ENCODE measurements at regions not wholly inside any gene's neighbourhood (a gene's known extent, or its start where the extent isn't known, plus 50 kb on each side); places are given as distances from the start of the nearest gene placed in this dataset.

DNA sequence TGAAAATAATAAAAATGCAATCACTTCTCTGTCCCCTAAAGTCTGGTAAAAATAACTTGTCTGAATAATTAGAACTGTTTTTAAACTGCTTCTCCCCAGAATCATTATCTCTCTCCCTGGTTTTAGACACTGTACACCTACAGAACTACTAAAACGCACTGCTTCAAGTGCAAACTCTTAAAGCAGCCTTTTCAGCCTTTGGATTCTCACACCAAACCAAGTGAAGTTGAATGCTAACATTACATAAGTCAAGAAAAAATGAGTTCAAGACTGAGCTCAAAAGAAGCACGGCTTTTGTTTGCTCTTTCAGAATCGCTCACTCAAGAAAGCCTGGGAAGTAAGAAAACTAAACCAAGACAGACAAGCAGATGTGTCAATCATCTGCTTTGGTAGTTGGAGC, 188.8 kb downstream of the LSM5 start:
- H3K4me1 ChIP-seq (ENCODE audit: control insufficient read depth, insufficient read depth, low read length), result peaks cover 7% of the 10 kb centered on the region
- no peak overlapping the region for H3K27ac ChIP-seq (ENCODE audit: low read length)
- H3K4me3 ChIP-seq (ENCODE audit: low read length in 2 of 2), result no peak overlapping the region
- peaks cover 18 to 25% of the 10 kb centered on the region in 2 donors for H3K27me3 ChIP-seq (ENCODE audit: control insufficient read depth in 1 of 2, insufficient read depth in 2 of 2, low read length in 2 of 2)
- no peaks in the 10 kb centered on the region for H3K36me3 ChIP-seq (ENCODE audit: control insufficient read depth in 2 of 2, insufficient read depth in 2 of 2, low read length in 2 of 2)
- no peaks in the 10 kb centered on the region for H3K9me3 ChIP-seq (ENCODE audit: control insufficient read depth in 2 of 2, low read length in 2 of 2)
- H3K9ac ChIP-seq (ENCODE audit: low read length in 2 of 2), result no peak overlapping the region

DNA sequence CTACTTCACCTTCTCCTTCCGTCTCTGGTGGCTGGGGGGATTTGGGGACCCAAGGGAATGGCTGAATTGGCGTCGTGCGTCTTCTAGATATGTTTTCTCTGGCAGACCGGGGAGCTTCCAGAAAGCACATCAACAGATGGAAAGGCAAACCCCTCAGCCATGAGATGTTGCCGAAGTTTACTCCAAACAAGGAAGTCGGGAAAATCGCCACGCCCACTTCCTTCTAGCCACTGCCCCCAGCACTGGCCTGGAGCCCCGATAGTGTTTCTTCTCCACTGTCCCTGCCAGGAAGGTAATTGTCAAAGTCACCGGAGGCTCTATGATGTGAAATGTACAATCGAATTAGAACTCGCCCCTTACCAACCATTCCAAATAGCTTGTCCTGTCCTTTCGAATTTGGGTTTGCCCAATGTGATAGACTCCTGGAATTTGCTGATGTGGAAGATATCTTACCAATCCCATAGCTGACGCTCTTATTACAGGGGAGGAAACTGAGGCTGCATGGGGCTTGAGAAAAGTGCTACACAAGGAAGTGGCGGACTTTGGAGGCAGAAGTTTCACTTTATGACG, 191.0 kb downstream of the LSM5 start:
- no peak overlapping the region for H3K9ac ChIP-seq (ENCODE audit: low read length in 2 of 2)
- peaks cover 7% of the 10 kb centered on the region for H3K4me1 ChIP-seq (ENCODE audit: control insufficient read depth, insufficient read depth, low read length)
- H3K27me3 ChIP-seq (ENCODE audit: control insufficient read depth in 1 of 2, insufficient read depth in 2 of 2, low read length in 2 of 2), result peaks cover 15 to 25% of the 10 kb centered on the region in 2 donors
- no peak overlapping the region for H3K27ac ChIP-seq (ENCODE audit: low read length)
- H3K4me3 ChIP-seq (ENCODE audit: low read length in 2 of 2), result peak overlapping the region; percentile 38 to 65
- no peaks in the 10 kb centered on the region for H3K36me3 ChIP-seq (ENCODE audit: control insufficient read depth in 2 of 2, insufficient read depth in 2 of 2, low read length in 2 of 2)
- no peaks in the 10 kb centered on the region for H3K9me3 ChIP-seq (ENCODE audit: control insufficient read depth in 2 of 2, low read length in 2 of 2)

DNA sequence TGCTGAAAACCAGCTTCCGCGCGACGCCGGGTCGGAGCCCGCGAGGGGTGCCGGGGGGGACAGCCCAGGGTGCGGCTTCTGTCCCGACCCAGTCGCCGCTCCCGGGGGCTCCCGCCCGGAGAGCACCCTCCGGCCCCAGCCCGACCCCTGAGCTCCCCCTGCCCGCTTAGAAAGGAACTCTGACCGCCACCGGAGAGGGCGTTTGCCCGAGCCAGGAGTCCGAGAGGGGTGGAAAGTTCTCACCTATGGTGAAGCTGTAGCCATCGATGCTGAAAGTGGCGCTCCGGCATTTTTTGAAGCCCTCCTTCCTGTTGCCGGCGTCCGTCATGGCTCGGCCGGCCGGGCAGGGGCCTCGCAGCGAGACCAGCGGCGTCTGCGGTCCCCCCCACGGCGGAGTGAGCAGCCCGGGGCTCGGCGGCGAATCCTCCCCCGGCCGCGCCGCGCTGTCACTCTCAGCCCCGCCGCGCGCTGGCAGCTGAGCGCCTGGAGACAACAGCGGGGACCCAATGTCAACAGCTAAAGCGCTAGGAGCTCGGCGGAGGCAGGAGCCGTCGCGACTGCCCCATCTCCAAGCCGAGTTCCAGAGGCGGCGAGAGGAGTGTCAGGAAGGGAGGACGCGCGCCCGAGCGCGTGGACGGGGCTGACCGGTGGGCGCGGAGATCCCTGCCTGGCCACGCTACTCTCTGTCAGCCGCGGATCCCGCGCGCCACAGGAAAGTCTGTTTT, 191.6 kb downstream of the LSM5 start:
- Histone ChIP-seq H3K9ac (ENCODE audit: low read length in 2 of 2) (no peak overlapping the region), H3K27me3 (ENCODE audit: control insufficient read depth in 1 of 2, insufficient read depth in 2 of 2, low read length in 2 of 2) (peaks cover 15 to 25% of the 10 kb centered on the region in 2 donors), H3K9me3 (ENCODE audit: control insufficient read depth in 2 of 2, low read length in 2 of 2) (no peaks in the 10 kb centered on the region), H3K36me3 (ENCODE audit: control insufficient read depth in 2 of 2, insufficient read depth in 2 of 2, low read length in 2 of 2) (no peaks in the 10 kb centered on the region), H3K27ac (ENCODE audit: low read length) (no peak overlapping the region), H3K4me3 (ENCODE audit: low read length in 2 of 2) (peak overlapping the region; percentile 38 to 65), H3K4me1 (ENCODE audit: control insufficient read depth, insufficient read depth, low read length) (peaks cover 7% of the 10 kb centered on the region)

DNA sequence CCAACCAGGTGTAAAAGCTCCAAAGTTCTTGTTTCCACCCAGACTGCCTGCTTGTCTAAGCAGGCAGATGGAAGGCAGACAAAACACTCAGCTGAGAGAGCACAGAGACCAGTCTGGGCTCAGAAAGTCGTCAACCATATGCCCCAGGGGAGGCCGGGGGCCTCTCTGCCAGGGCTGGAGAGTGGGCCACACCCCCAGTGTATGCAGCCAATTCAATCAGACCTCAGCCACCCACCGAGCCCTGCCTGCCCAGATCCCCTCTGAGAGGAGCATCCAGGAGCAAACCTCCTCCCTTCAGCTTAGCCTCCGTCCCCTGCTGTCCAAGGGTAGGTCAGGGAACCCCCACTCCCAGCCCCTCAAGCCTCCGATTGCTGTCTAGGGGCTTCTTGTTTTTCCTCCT, 196.3 kb downstream of the LSM5 start:
- Histone ChIP-seq H3K9me3 (ENCODE audit: control insufficient read depth in 2 of 2, low read length in 2 of 2) (no peaks in the 10 kb centered on the region), H3K27me3 (ENCODE audit: control insufficient read depth in 1 of 2, insufficient read depth in 2 of 2, low read length in 2 of 2) (peaks cover 4 to 9% of the 10 kb centered on the region in 2 donors), H3K27ac (ENCODE audit: low read length) (no peak overlapping the region), H3K9ac (ENCODE audit: low read length in 2 of 2) (no peak overlapping the region), H3K36me3 (ENCODE audit: control insufficient read depth in 2 of 2, insufficient read depth in 2 of 2, low read length in 2 of 2) (no peaks in the 10 kb centered on the region), H3K4me1 (ENCODE audit: control insufficient read depth, insufficient read depth, low read length) (peaks cover 4% of the 10 kb centered on the region), H3K4me3 (ENCODE audit: low read length in 2 of 2) (no peak overlapping the region)

DNA sequence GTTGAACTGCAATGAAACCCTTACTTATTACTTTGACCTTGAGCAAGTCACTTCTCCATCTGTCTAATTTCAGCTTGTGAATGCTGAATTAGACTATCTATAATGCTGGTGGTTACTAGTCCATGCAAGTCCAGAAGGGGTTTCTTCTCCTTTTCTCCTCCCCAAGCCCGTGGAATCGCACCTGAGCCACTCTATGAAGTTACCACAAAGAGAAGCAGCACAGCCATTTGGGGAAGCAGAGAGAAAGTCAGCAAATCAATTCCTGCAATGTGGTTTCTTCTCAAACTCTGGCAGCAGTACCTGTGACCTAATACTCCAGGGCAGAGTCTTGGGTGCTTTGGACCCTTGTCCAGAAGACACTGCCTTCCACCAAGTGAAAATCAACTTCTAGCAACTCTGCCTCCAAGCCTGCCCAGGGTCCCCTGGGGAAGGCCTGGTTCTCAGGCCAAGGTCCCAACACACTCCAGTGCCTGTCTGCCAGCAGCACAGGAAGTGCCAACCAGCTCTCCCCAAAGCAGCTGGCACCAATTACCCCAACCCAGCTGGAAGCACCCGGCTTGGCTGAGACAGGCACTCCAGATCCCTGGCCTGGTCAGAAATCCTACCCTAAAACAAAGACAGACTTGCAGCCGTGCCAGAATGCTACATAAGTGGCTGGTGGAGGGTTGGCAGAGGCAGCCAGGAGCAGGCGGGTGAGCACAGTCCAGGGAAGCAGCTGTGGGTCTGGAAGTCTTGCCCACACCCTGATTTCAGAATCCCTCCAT, 200.3 kb downstream of the LSM5 start:
- H3K9me3 ChIP-seq (ENCODE audit: control insufficient read depth in 2 of 2, low read length in 2 of 2), result no peaks in the 10 kb centered on the region
- H3K36me3 ChIP-seq (ENCODE audit: control insufficient read depth in 2 of 2, insufficient read depth in 2 of 2, low read length in 2 of 2), result no peaks in the 10 kb centered on the region
- no peak overlapping the region for H3K27ac ChIP-seq (ENCODE audit: low read length)

DNA sequence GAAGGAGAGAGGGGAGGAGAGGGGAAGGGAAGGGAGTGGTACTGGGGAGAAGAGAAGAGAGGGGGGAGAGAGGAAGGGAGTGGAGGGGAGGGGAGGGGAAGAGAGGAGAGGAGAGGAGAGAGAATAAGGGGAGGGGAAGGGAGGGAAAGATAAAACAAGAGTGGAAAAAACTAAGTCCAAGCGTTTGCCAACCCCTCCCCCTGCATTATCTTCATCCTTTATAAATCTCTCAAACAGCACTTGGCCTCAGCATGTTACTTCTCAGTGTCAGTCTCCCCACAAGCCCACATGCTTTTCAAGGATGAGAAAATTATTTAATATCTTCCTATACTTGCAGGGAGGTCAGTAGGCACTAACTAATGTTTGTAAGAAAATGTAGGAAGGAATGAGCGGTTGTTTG, 204.5 kb downstream of the LSM5 start:
- Histone ChIP-seq H3K9ac (ENCODE audit: low read length in 2 of 2) (no peak overlapping the region), H3K27me3 (ENCODE audit: control insufficient read depth in 1 of 2, insufficient read depth in 2 of 2, low read length in 2 of 2) (no peaks in the 10 kb centered on the region), H3K4me3 (ENCODE audit: low read length in 2 of 2) (no peak overlapping the region), H3K4me1 (ENCODE audit: control insufficient read depth, insufficient read depth, low read length) (no peaks in the 10 kb centered on the region), H3K36me3 (ENCODE audit: control insufficient read depth in 2 of 2, insufficient read depth in 2 of 2, low read length in 2 of 2) (no peaks in the 10 kb centered on the region), H3K9me3 (ENCODE audit: control insufficient read depth in 2 of 2, low read length in 2 of 2) (no peaks in the 10 kb centered on the region), H3K27ac (ENCODE audit: low read length) (no peak overlapping the region)

More for the DNA sequence above, 200.3 kb downstream of the LSM5 start:
- Histone ChIP-seq H3K4me1 (ENCODE audit: control insufficient read depth, insufficient read depth, low read length) (no peaks in the 10 kb centered on the region), H3K9ac (ENCODE audit: low read length in 2 of 2) (no peak overlapping the region), H3K27me3 (ENCODE audit: control insufficient read depth in 1 of 2, insufficient read depth in 2 of 2, low read length in 2 of 2) (no peaks in the 10 kb centered on the region), H3K4me3 (ENCODE audit: low read length in 2 of 2) (no peak overlapping the region)

DNA sequence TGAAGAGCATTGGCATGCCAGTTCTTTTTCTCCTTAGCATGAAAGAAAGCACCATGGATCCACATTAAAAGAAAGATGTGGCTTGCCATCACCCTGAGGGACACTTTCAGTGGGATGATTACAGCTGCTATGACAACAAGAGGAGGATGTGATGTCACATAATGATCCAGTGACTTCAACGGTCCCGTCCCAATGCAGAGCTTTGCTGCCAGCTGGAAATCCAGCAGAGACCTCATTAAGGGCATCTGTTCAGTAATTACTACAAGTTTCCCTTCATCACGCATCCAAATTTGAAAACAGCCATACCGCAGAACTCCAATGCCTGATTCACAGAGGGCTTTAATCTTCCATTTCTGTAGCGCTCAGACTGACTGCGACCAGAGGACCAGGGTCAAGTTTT, 206.6 kb downstream of the LSM5 start:
- H3K27ac ChIP-seq (ENCODE audit: low read length), result no peak overlapping the region
- no peak overlapping the region for H3K9ac ChIP-seq (ENCODE audit: low read length in 2 of 2)
- no peaks in the 10 kb centered on the region for H3K36me3 ChIP-seq (ENCODE audit: control insufficient read depth in 2 of 2, insufficient read depth in 2 of 2, low read length in 2 of 2)
- H3K4me1 ChIP-seq (ENCODE audit: control insufficient read depth, insufficient read depth, low read length), result no peaks in the 10 kb centered on the region
- H3K9me3 ChIP-seq (ENCODE audit: control insufficient read depth in 2 of 2, low read length in 2 of 2), result no peaks in the 10 kb centered on the region
- H3K4me3 ChIP-seq (ENCODE audit: low read length in 2 of 2), result no peak overlapping the region
- H3K27me3 ChIP-seq (ENCODE audit: control insufficient read depth in 1 of 2, insufficient read depth in 2 of 2, low read length in 2 of 2), result no peaks in the 10 kb centered on the region

DNA sequence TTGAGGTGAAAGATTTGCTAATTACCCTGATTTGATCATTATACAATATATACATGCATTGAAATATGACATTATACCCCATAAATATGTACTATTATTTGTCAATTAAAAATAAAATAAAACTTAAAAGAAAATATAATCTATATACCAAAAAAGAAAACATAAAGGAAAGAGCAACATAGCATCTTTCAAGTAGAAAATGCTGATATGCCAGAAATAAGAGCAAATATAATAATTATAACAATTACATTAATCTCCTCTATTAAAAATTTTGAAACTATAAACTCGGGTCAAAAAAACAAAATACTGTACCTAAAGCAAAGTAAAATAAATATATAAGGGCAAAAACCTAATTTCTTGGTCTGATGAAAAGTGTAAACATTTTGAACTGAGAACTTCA, 209.3 kb upstream of the PDE1C start:
- Histone ChIP-seq H3K4me3 (ENCODE audit: low read length in 2 of 2) (no peak overlapping the region), H3K9me3 (ENCODE audit: control insufficient read depth in 2 of 2, low read length in 2 of 2) (no peaks in the 10 kb centered on the region), H3K9ac (ENCODE audit: low read length in 2 of 2) (no peak overlapping the region), H3K4me1 (ENCODE audit: control insufficient read depth, insufficient read depth, low read length) (no peaks in the 10 kb centered on the region), H3K27ac (ENCODE audit: low read length) (no peak overlapping the region), H3K27me3 (ENCODE audit: control insufficient read depth in 1 of 2, insufficient read depth in 2 of 2, low read length in 2 of 2) (no peaks in the 10 kb centered on the region), H3K36me3 (ENCODE audit: control insufficient read depth in 2 of 2, insufficient read depth in 2 of 2, low read length in 2 of 2) (no peaks in the 10 kb centered on the region)

DNA sequence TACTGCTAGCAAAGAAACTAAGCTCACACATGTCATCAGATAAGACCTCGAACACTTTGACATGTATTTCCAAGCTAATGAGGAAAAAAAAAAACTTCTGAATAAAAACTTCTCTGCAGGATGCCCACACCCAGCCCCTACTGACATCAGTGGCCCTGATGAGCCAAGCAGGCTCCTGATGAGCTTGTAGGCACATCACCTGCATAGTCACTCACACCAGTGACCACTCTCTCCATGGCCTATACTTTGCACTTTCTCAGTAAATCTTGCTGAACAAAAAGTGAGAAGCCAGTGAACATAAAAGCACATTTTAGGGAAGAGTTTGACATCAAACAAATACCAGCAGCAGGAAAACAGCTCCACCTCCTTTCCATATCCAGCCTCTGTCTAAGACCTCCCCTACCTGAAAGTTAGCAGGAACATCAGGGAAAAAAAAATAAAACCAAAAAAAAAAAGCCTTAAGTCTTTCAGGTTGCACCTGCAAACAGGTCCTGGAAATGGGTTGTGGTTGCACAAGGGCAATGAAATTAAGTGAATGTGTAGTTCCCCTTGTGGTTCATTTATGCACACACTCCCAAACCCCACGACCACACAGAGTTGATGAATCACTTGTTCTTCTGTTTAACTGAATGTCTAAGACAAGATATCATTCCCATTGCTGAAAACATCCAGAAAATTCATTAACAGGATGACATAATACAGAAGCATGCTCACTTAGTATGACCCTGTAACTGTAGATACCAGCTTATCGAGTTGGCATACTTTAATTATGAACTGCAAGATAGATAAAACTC, 205.2 kb upstream of the PDE1C start:
- Histone ChIP-seq H3K27me3 (ENCODE audit: control insufficient read depth in 1 of 2, insufficient read depth in 2 of 2, low read length in 2 of 2) (no peaks in the 10 kb centered on the region), H3K9ac (ENCODE audit: low read length in 2 of 2) (no peak overlapping the region), H3K27ac (ENCODE audit: low read length) (no peak overlapping the region), H3K36me3 (ENCODE audit: control insufficient read depth in 2 of 2, insufficient read depth in 2 of 2, low read length in 2 of 2) (no peaks in the 10 kb centered on the region), H3K4me3 (ENCODE audit: low read length in 2 of 2) (no peak overlapping the region), H3K4me1 (ENCODE audit: control insufficient read depth, insufficient read depth, low read length) (no peaks in the 10 kb centered on the region), H3K9me3 (ENCODE audit: control insufficient read depth in 2 of 2, low read length in 2 of 2) (no peaks in the 10 kb centered on the region)

DNA sequence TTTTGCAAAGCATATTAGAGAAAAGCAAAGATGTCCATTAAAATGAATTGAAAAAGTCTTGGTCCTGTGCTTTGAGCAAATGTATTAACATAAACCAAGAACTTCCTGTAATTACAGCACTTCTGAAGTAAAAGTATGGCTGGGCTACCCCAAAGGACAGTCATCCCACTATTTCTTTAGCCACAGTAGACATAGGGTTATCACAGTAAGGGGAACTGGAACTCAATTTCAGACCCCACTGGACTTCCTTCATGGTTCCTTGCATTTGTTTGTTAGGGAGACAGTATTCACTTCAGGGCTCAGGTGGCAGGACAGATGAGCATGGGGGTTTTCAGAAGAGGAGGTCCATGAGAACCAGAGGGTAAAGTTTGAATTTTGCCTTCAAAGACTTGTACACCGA, 203.1 kb upstream of the PDE1C start:
- no peaks in the 10 kb centered on the region for H3K36me3 ChIP-seq (ENCODE audit: control insufficient read depth in 2 of 2, insufficient read depth in 2 of 2, low read length in 2 of 2)
- no peaks in the 10 kb centered on the region for H3K9me3 ChIP-seq (ENCODE audit: control insufficient read depth in 2 of 2, low read length in 2 of 2)
- no peak overlapping the region for H3K9ac ChIP-seq (ENCODE audit: low read length in 2 of 2)
- H3K27me3 ChIP-seq (ENCODE audit: control insufficient read depth in 1 of 2, insufficient read depth in 2 of 2, low read length in 2 of 2), result no peaks in the 10 kb centered on the region
- no peak overlapping the region for H3K4me3 ChIP-seq (ENCODE audit: low read length in 2 of 2)
- no peak overlapping the region for H3K27ac ChIP-seq (ENCODE audit: low read length)
- no peaks in the 10 kb centered on the region for H3K4me1 ChIP-seq (ENCODE audit: control insufficient read depth, insufficient read depth, low read length)
